ENCODE measurements at regions not wholly inside any gene's neighbourhood (a gene's known extent, or its start where the extent isn't known, plus 50 kb on each side); places are given as distances from the start of the nearest gene placed in this dataset.

DNA sequence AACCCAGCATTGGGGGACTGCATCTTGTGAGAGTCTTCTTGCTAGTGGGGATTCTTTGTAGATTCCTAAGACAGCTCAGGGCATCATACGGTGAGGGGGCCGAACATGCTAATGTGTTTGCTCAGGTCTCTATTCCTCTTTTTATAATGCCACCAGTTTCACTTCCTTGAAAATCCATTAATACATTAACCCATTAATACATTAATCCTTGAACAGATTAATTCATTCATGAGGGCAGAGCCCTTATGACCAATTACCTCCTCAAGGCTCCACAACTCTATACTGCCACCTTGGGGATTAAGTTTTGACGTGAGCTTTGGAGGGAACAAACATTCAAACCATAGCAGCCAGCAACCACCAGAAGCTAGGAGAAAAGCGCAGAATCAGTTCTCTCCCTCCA is 67.2 kb upstream of the POT1 start:
- Histone ChIP-seq H2AFZ (ENCODE audit: control insufficient read depth, low read length) (no peak overlapping the region), H3K9me1 (ENCODE audit: control insufficient read depth, extremely low read depth, insufficient read depth, low read length) (no peaks in the 10 kb centered on the region), H3K36me3 (ENCODE audit: control insufficient read depth in 2 of 2, extremely low read depth in 1 of 2, insufficient read depth in 2 of 2, low read length in 2 of 2) (no peaks in the 10 kb centered on the region), H3K27ac (ENCODE audit: control insufficient read depth, insufficient read depth, low read length) (no peak overlapping the region), H3K9ac (ENCODE audit: control insufficient read depth, extremely low read depth, insufficient read depth, low read length) (no peak overlapping the region), H3K27me3 (ENCODE audit: control insufficient read depth, extremely low read depth, insufficient read depth, low read length) (no peaks in the 10 kb centered on the region), H3K4me3 (ENCODE audit: control insufficient read depth in 2 of 3, extremely low read depth in 1 of 3, insufficient read depth in 2 of 3, low read depth in 1 of 3, low read length in 3 of 3) (no peak overlapping the region), H3K79me2 (ENCODE audit: control insufficient read depth, insufficient read depth, low read length) (no peaks in the 10 kb centered on the region), H3K4me1 (ENCODE audit: control insufficient read depth, extremely low read depth, insufficient read depth, low read length) (no peaks in the 10 kb centered on the region), H3K4me2 (ENCODE audit: control insufficient read depth, extremely low read depth, insufficient read depth, low read depth, low read length) (no peak overlapping the region), H4K20me1 (ENCODE audit: control insufficient read depth, extremely low read depth, insufficient read depth, low read length) (no peaks in the 10 kb centered on the region), H3K9me3 (ENCODE audit: control insufficient read depth, low read depth, low read length) (no peaks in the 10 kb centered on the region)
- TF ChIP-seq EZH2 (IDR thresholded peaks at IDR 0.05; ENCODE audit: low read length): no peak
- TF ChIP-seq, protein P1, sequence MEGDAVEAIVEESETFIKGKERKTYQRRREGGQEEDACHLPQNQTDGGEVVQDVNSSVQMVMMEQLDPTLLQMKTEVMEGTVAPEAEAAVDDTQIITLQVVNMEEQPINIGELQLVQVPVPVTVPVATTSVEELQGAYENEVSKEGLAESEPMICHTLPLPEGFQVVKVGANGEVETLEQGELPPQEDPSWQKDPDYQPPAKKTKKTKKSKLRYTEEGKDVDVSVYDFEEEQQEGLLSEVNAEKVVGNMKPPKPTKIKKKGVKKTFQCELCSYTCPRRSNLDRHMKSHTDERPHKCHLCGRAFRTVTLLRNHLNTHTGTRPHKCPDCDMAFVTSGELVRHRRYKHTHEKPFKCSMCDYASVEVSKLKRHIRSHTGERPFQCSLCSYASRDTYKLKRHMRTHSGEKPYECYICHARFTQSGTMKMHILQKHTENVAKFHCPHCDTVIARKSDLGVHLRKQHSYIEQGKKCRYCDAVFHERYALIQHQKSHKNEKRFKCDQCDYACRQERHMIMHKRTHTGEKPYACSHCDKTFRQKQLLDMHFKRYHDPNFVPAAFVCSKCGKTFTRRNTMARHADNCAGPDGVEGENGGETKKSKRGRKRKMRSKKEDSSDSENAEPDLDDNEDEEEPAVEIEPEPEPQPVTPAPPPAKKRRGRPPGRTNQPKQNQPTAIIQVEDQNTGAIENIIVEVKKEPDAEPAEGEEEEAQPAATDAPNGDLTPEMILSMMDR (optimal IDR thresholded peaks at IDR 0.05 in 1 of 3, IDR thresholded peaks at IDR 0.05 in 1 of 3, conservative IDR thresholded peaks at IDR 0.05 in 1 of 3; ENCODE audit: extremely low read depth in 1 of 3, insufficient read depth in 2 of 3, low read length in 3 of 3): peak in 1 of 3 experiments; percentile 30
- DNase-seq (ENCODE audit: low read depth, low spot score): no peak
- dilution Hi-C loops (cut with MboI; ENCODE audit: extremely low pct_ligation_motif_present, low sequenced_read_pairs): no loop called here
- FAIRE-seq: no peak

DNA sequence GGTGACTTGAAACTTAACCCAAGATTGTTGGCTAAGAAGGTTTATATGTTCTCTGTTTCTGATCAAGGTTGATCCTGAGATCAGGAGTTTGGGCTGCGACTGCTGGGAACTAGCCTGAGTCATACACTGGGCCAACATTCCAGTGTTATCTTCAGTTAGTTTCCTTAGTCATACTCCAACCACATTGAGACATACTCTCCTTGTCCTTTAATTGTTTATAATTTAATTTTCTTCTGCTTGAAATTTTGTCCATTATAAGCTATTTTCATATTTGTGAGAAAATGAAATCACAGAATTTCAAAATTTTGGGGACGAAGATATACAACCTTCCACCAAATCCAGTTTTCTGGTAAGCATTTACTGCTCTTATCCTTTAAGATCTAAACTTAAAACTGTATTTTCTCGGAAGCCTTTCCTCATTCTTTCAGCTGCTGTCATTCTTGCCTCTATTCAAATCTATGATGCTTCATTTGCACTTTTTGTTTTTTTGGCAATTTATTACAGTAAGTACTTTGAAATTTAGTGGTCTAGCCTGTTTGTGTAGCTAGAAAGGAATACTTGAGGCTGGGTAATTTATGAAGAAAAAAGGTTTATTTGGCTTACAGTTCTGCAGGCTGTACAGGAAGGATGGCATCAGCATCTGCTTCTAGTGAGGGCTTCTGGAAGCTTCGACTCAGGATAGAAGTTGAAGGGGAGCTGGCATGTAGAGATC is 63.4 kb upstream of the POT1 start:
- Histone ChIP-seq H2AFZ (ENCODE audit: control insufficient read depth, low read length) (no peak overlapping the region), H3K27me3 (ENCODE audit: control insufficient read depth, extremely low read depth, insufficient read depth, low read length) (no peaks in the 10 kb centered on the region), H3K36me3 (ENCODE audit: control insufficient read depth in 2 of 2, extremely low read depth in 1 of 2, insufficient read depth in 2 of 2, low read length in 2 of 2) (no peaks in the 10 kb centered on the region), H4K20me1 (ENCODE audit: control insufficient read depth, extremely low read depth, insufficient read depth, low read length) (no peaks in the 10 kb centered on the region), H3K9me1 (ENCODE audit: control insufficient read depth, extremely low read depth, insufficient read depth, low read length) (no peaks in the 10 kb centered on the region), H3K9me3 (ENCODE audit: control insufficient read depth, low read depth, low read length) (no peaks in the 10 kb centered on the region), H3K9ac (ENCODE audit: control insufficient read depth, extremely low read depth, insufficient read depth, low read length) (no peak overlapping the region), H3K4me3 (ENCODE audit: control insufficient read depth in 2 of 3, extremely low read depth in 1 of 3, insufficient read depth in 2 of 3, low read depth in 1 of 3, low read length in 3 of 3) (no peak overlapping the region), H3K4me2 (ENCODE audit: control insufficient read depth, extremely low read depth, insufficient read depth, low read depth, low read length) (no peak overlapping the region), H3K27ac (ENCODE audit: control insufficient read depth, insufficient read depth, low read length) (no peak overlapping the region), H3K4me1 (ENCODE audit: control insufficient read depth, extremely low read depth, insufficient read depth, low read length) (no peaks in the 10 kb centered on the region), H3K79me2 (ENCODE audit: control insufficient read depth, insufficient read depth, low read length) (no peaks in the 10 kb centered on the region)
- dilution Hi-C loops (cut with MboI; ENCODE audit: extremely low pct_ligation_motif_present, low sequenced_read_pairs): no loop called here
- TF ChIP-seq, protein P1 (optimal IDR thresholded peaks at IDR 0.05 in 1 of 3, IDR thresholded peaks at IDR 0.05 in 1 of 3, conservative IDR thresholded peaks at IDR 0.05 in 1 of 3; ENCODE audit: extremely low read depth in 1 of 3, insufficient read depth in 2 of 3, low read length in 3 of 3): no peak
- TF ChIP-seq EZH2 (IDR thresholded peaks at IDR 0.05; ENCODE audit: low read length): no peak
- DNase-seq (ENCODE audit: low read depth, low spot score) (no peak), FAIRE-seq (no peak)

Measured in keratinocyte (primary cell).